ENCODE measurements at regions not wholly inside any gene's neighbourhood (a gene's known extent, or its start where the extent isn't known, plus 50 kb on each side); places are given as distances from the start of the nearest gene placed in this dataset.
"Not testable (repeated sequence)": the region's sequence is repeated elsewhere in the genome, so short reads cannot be mapped to it uniquely, and the experiment has no call there.

- no peak for DNase-seq (ENCODE audit: low read depth)
Measured at GRCh38 chr12:88889326-88890110, 309.2 kb upstream of the KITLG start.

- DNase-seq (ENCODE audit: low read depth) = no peak
Measured at GRCh38 chr12:88884600-88884999, 304.3 kb upstream of the KITLG start.

GRCh38 chr12:88882662-88883061, 302.4 kb upstream of the KITLG start:
- no peak for DNase-seq (ENCODE audit: low read depth)

- no peak for DNase-seq (ENCODE audit: low read depth)
Measured at GRCh38 chr12:88880051-88880450, 299.8 kb upstream of the KITLG start.

GRCh38 chr12:88878295-88878694, 298.0 kb upstream of the KITLG start:
- DNase-seq (ENCODE audit: low read depth) = no peak

GRCh38 chr12:88876857-88877256, 296.6 kb upstream of the KITLG start:
- no peak for DNase-seq (ENCODE audit: low read depth)

- no peak for DNase-seq (ENCODE audit: low read depth)
Measured at GRCh38 chr12:88870000-88870737, 289.9 kb upstream of the KITLG start.

- no peak for DNase-seq (ENCODE audit: low read depth)
Measured at GRCh38 chr12:88868050-88868449, 287.8 kb upstream of the KITLG start.

GRCh38 chr12:88867510-88867909, 287.2 kb upstream of the KITLG start:
- DNase-seq (ENCODE audit: low read depth) = no peak

GRCh38 chr12:88866881-88867280, 286.6 kb upstream of the KITLG start:
- no peak for DNase-seq (ENCODE audit: low read depth)

GRCh38 chr12:88865537-88865936, 285.3 kb upstream of the KITLG start:
- no peak for DNase-seq (ENCODE audit: low read depth)

GRCh38 chr12:88860851-88861250, 280.6 kb upstream of the KITLG start:
- no peak for DNase-seq (ENCODE audit: low read depth)

- DNase-seq (ENCODE audit: low read depth) = no peak
Measured at GRCh38 chr12:88856201-88856600, 275.9 kb upstream of the KITLG start.

GRCh38 chr12:88855301-88855700, 275.0 kb upstream of the KITLG start:
- DNase-seq (ENCODE audit: low read depth) = no peak

- DNase-seq (ENCODE audit: low read depth) = no peak
Measured at GRCh38 chr12:88854260-88854659, 274.0 kb upstream of the KITLG start.

- DNase-seq (ENCODE audit: low read depth) = not testable (repeated sequence)
Measured at GRCh38 chr12:88847246-88847645, 267.0 kb upstream of the KITLG start.

GRCh38 chr12:88844426-88844825, 264.2 kb upstream of the KITLG start:
- DNase-seq (ENCODE audit: low read depth) = no peak

GRCh38 chr12:88842314-88842713, 262.0 kb upstream of the KITLG start:
- no peak for DNase-seq (ENCODE audit: low read depth)

GRCh38 chr12:88839486-88839885, 259.2 kb upstream of the KITLG start:
- no peak for DNase-seq (ENCODE audit: low read depth)

GRCh38 chr12:88836156-88836555, 255.9 kb upstream of the KITLG start:
- DNase-seq (ENCODE audit: low read depth) = no peak

GRCh38 chr12:88834226-88834625, 254.0 kb upstream of the KITLG start:
- DNase-seq (ENCODE audit: low read depth) = no peak

- no peak for DNase-seq (ENCODE audit: low read depth)
Measured at GRCh38 chr12:88833641-88834116, 253.4 kb upstream of the KITLG start.

- DNase-seq (ENCODE audit: low read depth) = not testable (repeated sequence)
Measured at GRCh38 chr12:88828537-88828936, 248.3 kb upstream of the KITLG start.

Measured in stimulated activated CD8-positive, alpha-beta memory T cell treated with anti-CD3 and anti-CD28 coated beads, Interleukin-12 subunit alpha, Interleukin-12 subunit beta, amount 100 ng/mL, for 1 hour (primary cell).